K562 (cell line): ENCODE measurements at regions not wholly inside any gene's neighbourhood (a gene's known extent, or its start where the extent isn't known, plus 50 kb on each side); places are given as distances from the start of the nearest gene placed in this dataset.

Source experiments
- AFF4 ChIP-seq: sonication (generic); formaldehyde crosslinking; IDR thresholded peaks from 2 replicates; pipeline ENCODE4 v1.8.0; 2023; ENCODE audit warnings: mild to moderate bottlenecking, missing genetic modification reagents
- ATF3 ChIP-seq, 2 experiments: fragments of 450-650 bp in 1 of 2; sonication (generic) in 1 of 2; formaldehyde crosslinking in 1 of 2; IDR thresholded peaks in 1 of 2; conservative IDR thresholded peaks in 1 of 2; 2 replicates each; pipeline versions ENCODE4 v1.6.1 to v1.8.1; 2016 to 2023; ENCODE audit warnings: mild to moderate bottlenecking in 2 of 2, moderate library complexity in 2 of 2, inconsistent platforms in 1 of 2, missing genetic modification reagents in 1 of 2
- CEBPG ChIP-seq, 3 experiments: fragments of 200-800 bp in 1 of 3; sonication (Bioruptor generic) in 1 of 3; sonication (generic) in 1 of 3; formaldehyde crosslinking in 1 of 3; IDR thresholded peaks in 2 of 3; conservative IDR thresholded peaks in 1 of 3; 2 replicates each; pipeline versions ENCODE4 v1.6.1 to v1.8.0; 2016 to 2022; ENCODE audit warnings: missing compliant biosample characterization in 2 of 3, missing genetic modification characterization in 2 of 3, mild to moderate bottlenecking in 1 of 3, missing genetic modification reagents in 1 of 3
- FOXO4 ChIP-seq: fragments of 450-650 bp; formaldehyde crosslinking; IDR thresholded peaks from 2 replicates; pipeline ENCODE4 v1.4.0; 2020; ENCODE audit warnings: mild to moderate bottlenecking, moderate library complexity
- HSF4 ChIP-seq: fragments of 250-450 bp; sonication (Bioruptor Pico); IDR thresholded peaks from 2 replicates; pipeline ENCODE4 v2.1.2; 2022; ENCODE audit warnings: mild to moderate bottlenecking, moderate library complexity, borderline replicate concordance
- KDM4B ChIP-seq, 2 experiments: fragments of 450-650 bp in 1 of 2; sonication (generic) in 1 of 2; IDR thresholded peaks; 2 replicates each; pipeline ENCODE4 v1.6.1; 2016 to 2017; ENCODE audit warnings: borderline replicate concordance in 2 of 2, antibody characterized with exemption in 1 of 2, low read depth in 1 of 2, mild to moderate bottlenecking in 1 of 2
- MBD2 ChIP-seq: sonication (generic); IDR thresholded peaks from 2 replicates; pipeline ENCODE4 v1.6.1; 2016; ENCODE audit warnings: low read depth, borderline replicate concordance
- MLX ChIP-seq, 2 experiments: fragments of 450-650 bp in 1 of 2; sonication (generic) in 1 of 2; formaldehyde crosslinking; conservative IDR thresholded peaks; 2 replicates each; pipeline versions ENCODE4 v1.4.0 to v1.8.1; 2020 to 2022; ENCODE audit warnings: mild to moderate bottlenecking in 1 of 2, missing genetic modification reagents in 1 of 2
- MTA2 ChIP-seq: fragments of 450-650 bp; IDR thresholded peaks from 2 replicates; pipeline ENCODE4 v1.6.1; 2016; ENCODE audit warnings: low read depth
- NCOA1 ChIP-seq: fragments of 450-650 bp; IDR thresholded peaks from 2 replicates; pipeline ENCODE4 v1.6.1; 2016; ENCODE audit warnings: low read depth
- PREB ChIP-seq: sonication (generic); formaldehyde crosslinking; IDR thresholded peaks from 2 replicates; pipeline ENCODE4 v1.8.1; 2023; ENCODE audit warnings: mild to moderate bottlenecking, missing genetic modification reagents
- RBM22 ChIP-seq: fragments of 200-400 bp; formaldehyde crosslinking; IDR thresholded peaks from 2 replicates; pipeline ENCODE4 v1.6.1; 2018; ENCODE audit warnings: low read length, low read depth; ENCODE audit not compliant: poor library complexity, severe bottlenecking
- SIX5 ChIP-seq, 2 experiments: IDR thresholded peaks; 2 replicates each; pipeline ENCODE4 v1.6.1; 2011; ENCODE audit warnings: low read length in 2 of 2, borderline replicate concordance in 1 of 2, low read depth in 1 of 2, mild to moderate bottlenecking in 1 of 2, moderate library complexity in 1 of 2; ENCODE audit not compliant: insufficient read depth in 1 of 2
- SMARCE1 ChIP-seq: fragments of 450-650 bp; IDR thresholded peaks from 2 replicates; pipeline ENCODE4 v1.7.1; 2016; ENCODE audit warnings: mild to moderate bottlenecking
- TCF3 ChIP-seq: sonication (generic); formaldehyde crosslinking; IDR thresholded peaks from 2 replicates; pipeline ENCODE4 v1.4.0; 2020; ENCODE audit warnings: mild to moderate bottlenecking, missing genetic modification reagents
- TRIM24 ChIP-seq, 2 experiments: fragments of 450-650 bp; IDR thresholded peaks; 2 replicates each; pipeline ENCODE4 v1.6.1; 2016
- ZNF165 ChIP-seq: fragments of 250-450 bp; sonication (Bioruptor Pico); IDR thresholded peaks from 2 replicates; pipeline ENCODE4 v1.4.0; 2020; ENCODE audit warnings: borderline replicate concordance
- ZNF274 ChIP-seq: IDR thresholded peaks from 2 replicates; pipeline ENCODE4 v1.6.1; 2011; ENCODE audit warnings: low read depth, mild to moderate bottlenecking, low read length, moderate library complexity, borderline replicate concordance
- ZNF408 ChIP-seq: fragments of 250-450 bp; sonication (Bioruptor Pico); IDR thresholded peaks from 2 replicates; pipeline ENCODE4 v1.4.0; 2020; ENCODE audit warnings: low read depth, mild to moderate bottlenecking, moderate library complexity
- ZNF431 ChIP-seq: sonication (generic); formaldehyde crosslinking; IDR thresholded peaks from 2 replicates; pipeline ENCODE4 v1.8.0; 2022; ENCODE audit warnings: mild to moderate bottlenecking, missing genetic modification reagents
- ZSCAN32 ChIP-seq: fragments of 450-650 bp; formaldehyde crosslinking; IDR thresholded peaks from 2 replicates; pipeline ENCODE4 v1.4.0; 2020; ENCODE audit warnings: mild to moderate bottlenecking, moderate library complexity

GRCh38 chr10:117762819-117763172 is 220.2 kb downstream of the EMX2 start (continued):
- TF ChIP-seq PREB (CRISPR knock-in tag), result no peak
- no peak for TF ChIP-seq ZNF165 (CRISPR knock-in tag)
- no peak for TF ChIP-seq HSF4 (CRISPR knock-in tag)
- no peak for TF ChIP-seq SMARCE1
- no peak for TF ChIP-seq FOXO4 (CRISPR knock-in tag)
- no peak for TF ChIP-seq MBD2
- TF ChIP-seq SIX5 (IDR thresholded peaks at IDR 0.05; ENCODE audit: borderline replicate concordance in 1 of 2, insufficient read depth in 1 of 2, low read depth in 1 of 2, low read length in 2 of 2), result no peak
- TF ChIP-seq KDM4B (IDR thresholded peaks at IDR 0.05; ENCODE audit: borderline replicate concordance in 2 of 2, low read depth in 1 of 2), result no peak
- no peak for TF ChIP-seq AFF4 (CRISPR knock-in tag)
- peak; percentile 87 for TF ChIP-seq CEBPG (CRISPR knock-in tag; IDR thresholded peaks at IDR 0.05)
- peak; percentile 91 to 99 for TF ChIP-seq CEBPG (tag; conservative IDR thresholded peaks at IDR 0.05 in 1 of 2, IDR thresholded peaks at IDR 0.05 in 1 of 2)
- TF ChIP-seq ZNF274, result no peak
- no peak for TF ChIP-seq ZNF431 (CRISPR knock-in tag)
- TF ChIP-seq ATF3 (IDR thresholded peaks at IDR 0.05), result peak; percentile 93
- no peak for TF ChIP-seq ATF3 (CRISPR knock-in tag; conservative IDR thresholded peaks at IDR 0.05)
- TF ChIP-seq MTA2, result no peak
- no peak for TF ChIP-seq ZNF408 (CRISPR knock-in tag)
- peak; percentile 64 to 84; a peak in 2 of 4 replicates for TF ChIP-seq TRIM24 (IDR thresholded peaks at IDR 0.05)
- TF ChIP-seq TCF3, result no peak
- no peak for TF ChIP-seq MLX (CRISPR knock-in tag; conservative IDR thresholded peaks at IDR 0.05)
- TF ChIP-seq NCOA1, result no peak
- no peak for TF ChIP-seq RBM22
- peak; percentile 72 for TF ChIP-seq ZSCAN32 (CRISPR knock-in tag)
